Activated T-cell treated with anti-CD3 and anti-CD28 coated beads, Interleukin-2, amount 50 U/mL, for 24 hours (primary cell): ENCODE measurements at regions not wholly inside any gene's neighbourhood (a gene's known extent, or its start where the extent isn't known, plus 50 kb on each side); places are given as distances from the start of the nearest gene placed in this dataset.
A peak's percentile ranks its signal among the peaks of the same experiment; 100 is the strongest.
"Not testable (repeated sequence)": the region's sequence is repeated elsewhere in the genome, so short reads cannot be mapped to it uniquely, and the experiment has no call there.

Source experiments
- DNase-seq: peaks from one replicate; pipeline ENCODE4 v3.0.0-alpha.2; 2020
- H3K27ac Mint-ChIP-seq: 2 replicates; pipeline ENCODE4 v1.8.0; 2020; ENCODE audit warnings: mild to moderate bottlenecking, mixed read lengths
- H3K27me3 Mint-ChIP-seq: 2 replicates; pipeline ENCODE4 v1.8.0; 2020; ENCODE audit warnings: mixed read lengths
- H3K36me3 Mint-ChIP-seq: 2 replicates; pipeline ENCODE4 v1.8.0; 2020; ENCODE audit warnings: low read depth, mixed read lengths
- H3K4me1 Mint-ChIP-seq: 2 replicates; pipeline ENCODE4 v1.8.0; 2020; ENCODE audit warnings: low read depth, mixed read lengths
- H3K4me3 Mint-ChIP-seq: 2 replicates; pipeline ENCODE4 v1.8.0; 2020; ENCODE audit warnings: mild to moderate bottlenecking, moderate library complexity, mixed read lengths
- H3K9me3 Mint-ChIP-seq: 2 replicates; pipeline ENCODE4 v1.8.0; 2020; ENCODE audit warnings: mixed read lengths

- DNase-seq, H3K27ac Mint-ChIP-seq, H3K9me3 Mint-ChIP-seq, H3K4me1 Mint-ChIP-seq, H3K27me3 Mint-ChIP-seq, H3K36me3 Mint-ChIP-seq, H3K4me3 Mint-ChIP-seq: not testable (repeated sequence)
Measured at GRCh38 chr4:131883181-131883580, 1265.9 kb upstream of the PCDH10 start.

GRCh38 chr4:131925662-131926061 is 1223.4 kb upstream of the PCDH10 start:
- not testable (repeated sequence) for H3K27ac Mint-ChIP-seq, H3K9me3 Mint-ChIP-seq, H3K4me1 Mint-ChIP-seq, H3K27me3 Mint-ChIP-seq, H3K4me3 Mint-ChIP-seq, H3K36me3 Mint-ChIP-seq, DNase-seq

GRCh38 chr4:131967646-131968045 is 1181.4 kb upstream of the PCDH10 start:
- DNase-seq, H3K27ac Mint-ChIP-seq, H3K9me3 Mint-ChIP-seq, H3K27me3 Mint-ChIP-seq, H3K4me1 Mint-ChIP-seq, H3K4me3 Mint-ChIP-seq, H3K36me3 Mint-ChIP-seq: not testable (repeated sequence)

GRCh38 chr4:131974730-131975129 is 1174.4 kb upstream of the PCDH10 start:
- DNase-seq, result no peak
- H3K4me3 Mint-ChIP-seq, result peak overlapping the region; percentile 79

GRCh38 chr4:131975276-131976132 is 1173.6 kb upstream of the PCDH10 start:
- H3K4me1 Mint-ChIP-seq, H3K36me3 Mint-ChIP-seq, H3K27me3 Mint-ChIP-seq, DNase-seq: not testable (repeated sequence)
- Mint-ChIP-seq H3K4me3 (peak overlapping the region; percentile 79), H3K27ac (peak overlapping the region; percentile 79), H3K9me3 (peaks cover 14% of the 10 kb centered on the region)

More at GRCh38 chr4:131974730-131975129, 1174.4 kb upstream of the PCDH10 start:
- Mint-ChIP-seq H3K27me3 (no peaks in the 10 kb centered on the region), H3K4me1 (no peaks in the 10 kb centered on the region), H3K27ac (no peak overlapping the region), H3K36me3 (peaks cover 3% of the 10 kb centered on the region), H3K9me3 (peaks cover 13% of the 10 kb centered on the region)

- peak overlapping the region; percentile 79 for H3K4me3 Mint-ChIP-seq
- peak; percentile 46 for DNase-seq
- peaks cover 14% of the 10 kb centered on the region for H3K9me3 Mint-ChIP-seq
- peak overlapping the region; percentile 79 for H3K27ac Mint-ChIP-seq
- H3K27me3 Mint-ChIP-seq, H3K4me1 Mint-ChIP-seq, H3K36me3 Mint-ChIP-seq: not testable (repeated sequence)
Measured at GRCh38 chr4:131976133-131977002, 1172.7 kb upstream of the PCDH10 start.

GRCh38 chr4:131978120-131978519 is 1171.0 kb upstream of the PCDH10 start:
- no peak overlapping the region for H3K4me3 Mint-ChIP-seq
- H3K4me1 Mint-ChIP-seq, result no peaks in the 10 kb centered on the region
- peaks cover 3% of the 10 kb centered on the region for H3K36me3 Mint-ChIP-seq
- peaks cover 14% of the 10 kb centered on the region for H3K9me3 Mint-ChIP-seq
- H3K27ac Mint-ChIP-seq, result no peak overlapping the region
- no peak for DNase-seq
- H3K27me3 Mint-ChIP-seq, result no peaks in the 10 kb centered on the region

GRCh38 chr4:131989576-131989975 is 1159.5 kb upstream of the PCDH10 start:
- Mint-ChIP-seq H3K4me1 (no peaks in the 10 kb centered on the region), H3K9me3 (no peaks in the 10 kb centered on the region), H3K4me3 (no peak overlapping the region), H3K36me3 (no peaks in the 10 kb centered on the region), H3K27me3 (no peaks in the 10 kb centered on the region), H3K27ac (no peak overlapping the region)
- DNase-seq, result no peak

- no peaks in the 10 kb centered on the region for H3K36me3 Mint-ChIP-seq
- no peak overlapping the region for H3K27ac Mint-ChIP-seq
- H3K4me1 Mint-ChIP-seq, result no peaks in the 10 kb centered on the region
- DNase-seq, result no peak
- no peaks in the 10 kb centered on the region for H3K27me3 Mint-ChIP-seq
- H3K9me3 Mint-ChIP-seq, result peaks cover 4% of the 10 kb centered on the region
- no peak overlapping the region for H3K4me3 Mint-ChIP-seq
Measured at GRCh38 chr4:132001542-132001941, 1147.6 kb upstream of the PCDH10 start.

- no peak overlapping the region for H3K4me3 Mint-ChIP-seq
Measured at GRCh38 chr4:132003593-132003992, 1145.5 kb upstream of the PCDH10 start.

GRCh38 chr4:132015321-132015720 is 1133.8 kb upstream of the PCDH10 start:
- Mint-ChIP-seq H3K4me1 (no peaks in the 10 kb centered on the region), H3K36me3 (no peaks in the 10 kb centered on the region), H3K9me3 (no peaks in the 10 kb centered on the region), H3K27me3 (no peaks in the 10 kb centered on the region), H3K27ac (no peak overlapping the region), H3K4me3 (no peak overlapping the region)
- no peak for DNase-seq

More at GRCh38 chr4:132003593-132003992, 1145.5 kb upstream of the PCDH10 start:
- Mint-ChIP-seq H3K36me3 (no peaks in the 10 kb centered on the region), H3K27me3 (no peaks in the 10 kb centered on the region), H3K27ac (no peak overlapping the region), H3K4me1 (no peaks in the 10 kb centered on the region), H3K9me3 (peaks cover 4% of the 10 kb centered on the region)
- DNase-seq, result no peak

GRCh38 chr4:132016703-132017350 is 1132.3 kb upstream of the PCDH10 start:
- no peak for DNase-seq
- H3K27ac Mint-ChIP-seq, result no peak overlapping the region
- no peaks in the 10 kb centered on the region for H3K9me3 Mint-ChIP-seq
- no peaks in the 10 kb centered on the region for H3K36me3 Mint-ChIP-seq
- H3K4me3 Mint-ChIP-seq, result no peak overlapping the region
- no peaks in the 10 kb centered on the region for H3K27me3 Mint-ChIP-seq
- H3K4me1 Mint-ChIP-seq, result no peaks in the 10 kb centered on the region

- DNase-seq, result no peak
- H3K4me1 Mint-ChIP-seq, result no peaks in the 10 kb centered on the region
- no peaks in the 10 kb centered on the region for H3K36me3 Mint-ChIP-seq
- H3K27me3 Mint-ChIP-seq, result no peaks in the 10 kb centered on the region
- no peak overlapping the region for H3K4me3 Mint-ChIP-seq
- H3K9me3 Mint-ChIP-seq, result no peaks in the 10 kb centered on the region
- no peak overlapping the region for H3K27ac Mint-ChIP-seq
Measured at GRCh38 chr4:132026166-132026565, 1122.9 kb upstream of the PCDH10 start.

GRCh38 chr4:132026816-132027215 is 1122.3 kb upstream of the PCDH10 start:
- H3K4me1 Mint-ChIP-seq, result no peaks in the 10 kb centered on the region
- H3K9me3 Mint-ChIP-seq, result no peaks in the 10 kb centered on the region
- H3K36me3 Mint-ChIP-seq, result no peaks in the 10 kb centered on the region
- no peak overlapping the region for H3K4me3 Mint-ChIP-seq
- H3K27ac Mint-ChIP-seq, result no peak overlapping the region
- H3K27me3 Mint-ChIP-seq, result no peaks in the 10 kb centered on the region
- DNase-seq, result no peak
